NCI-H2196 (cell line): ENCODE measurements at regions not wholly inside any gene's neighbourhood (a gene's known extent, or its start where the extent isn't known, plus 50 kb on each side); places are given as distances from the start of the nearest gene placed in this dataset.
"Not testable (repeated sequence)": the region's sequence is repeated elsewhere in the genome, so short reads cannot be mapped to it uniquely, and the experiment has no call there.

Source experiments
- DNase-seq: peaks from one replicate; lab custom pipeline; 2025; ENCODE audit not compliant: unreplicated experiment; lab: John Stamatoyannopoulos, UW

DNA sequence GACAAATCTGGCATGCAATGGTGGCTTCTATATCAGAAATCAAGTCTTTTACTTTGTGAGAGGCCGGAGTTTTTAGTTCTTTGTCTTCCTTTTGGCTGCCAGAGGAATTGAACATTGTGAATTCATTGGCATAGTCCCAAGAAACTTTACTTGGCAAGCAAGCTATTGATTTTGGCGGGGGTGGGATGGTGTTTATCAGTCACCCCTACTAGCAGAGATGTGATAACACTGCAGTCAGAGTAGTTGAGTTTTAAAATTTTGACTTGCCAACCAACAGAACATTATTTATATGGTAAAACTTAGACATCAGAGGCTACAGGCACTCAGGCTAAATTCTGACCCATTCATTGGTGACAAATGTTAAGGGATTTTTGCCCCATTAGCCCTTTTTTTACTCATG, 129.7 kb downstream of the FAM72C start:
- DNase-seq = not testable (repeated sequence)

- DNase-seq = not testable (repeated sequence)
Observed at GRCh38 chr1:143839182-143839581, 132.6 kb downstream of the FAM72C start.

GRCh38 chr1:143838598-143838929, 133.2 kb downstream of the FAM72C start:
- not testable (repeated sequence) for DNase-seq

DNA sequence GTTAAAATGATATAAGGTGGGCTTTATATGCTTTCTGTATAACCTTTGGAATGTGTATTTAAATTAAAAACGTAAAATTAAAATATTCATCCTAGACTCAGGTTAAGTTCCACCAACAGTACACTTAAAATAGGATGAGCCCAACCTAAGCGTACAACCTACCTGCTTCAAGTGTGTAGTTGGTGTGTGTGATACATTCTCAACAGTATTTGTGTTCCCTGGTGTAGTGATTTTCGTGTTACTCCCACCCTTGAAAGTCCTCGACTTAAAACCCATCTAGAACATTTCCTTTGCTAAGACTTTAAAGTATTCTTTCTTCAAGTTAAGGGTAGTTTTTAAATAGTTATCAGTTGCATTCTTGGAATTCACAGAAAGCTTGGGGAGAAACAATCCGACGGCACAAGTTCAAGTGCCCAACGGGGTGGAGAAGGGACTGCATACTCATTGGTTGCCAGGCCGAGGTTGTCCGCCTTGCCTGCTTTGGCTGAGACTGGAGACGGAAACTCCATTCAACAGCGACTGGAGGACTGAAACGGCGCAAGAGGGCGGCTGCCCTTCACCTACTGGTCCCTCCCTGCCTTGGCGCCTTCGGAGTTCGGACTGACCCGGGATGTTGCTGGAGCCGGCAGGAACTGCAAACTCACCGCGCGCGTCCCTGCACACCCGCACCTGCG, 133.7 kb downstream of the FAM72C start:
- not testable (repeated sequence) for DNase-seq

DNA sequence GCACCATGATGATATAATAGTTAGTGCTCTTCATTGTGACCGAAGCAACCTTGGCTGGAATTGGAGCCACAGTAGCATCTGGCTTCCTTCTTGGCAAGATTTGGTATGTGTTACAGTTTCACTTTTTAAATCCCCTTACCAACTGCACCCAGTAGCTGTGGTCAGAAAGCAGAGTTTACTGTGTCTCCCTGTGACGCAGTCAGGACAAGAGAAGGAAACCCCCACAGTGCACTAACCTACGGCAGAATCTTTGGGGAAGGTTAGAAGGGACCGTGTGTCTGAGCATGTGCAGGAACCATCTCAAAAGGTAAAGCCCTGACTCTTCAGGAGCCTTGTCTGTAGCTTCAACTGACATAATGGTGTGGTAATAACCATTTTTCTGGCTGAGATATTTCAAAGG, 138.4 kb downstream of the FAM72C start:
- DNase-seq = not testable (repeated sequence)

DNA sequence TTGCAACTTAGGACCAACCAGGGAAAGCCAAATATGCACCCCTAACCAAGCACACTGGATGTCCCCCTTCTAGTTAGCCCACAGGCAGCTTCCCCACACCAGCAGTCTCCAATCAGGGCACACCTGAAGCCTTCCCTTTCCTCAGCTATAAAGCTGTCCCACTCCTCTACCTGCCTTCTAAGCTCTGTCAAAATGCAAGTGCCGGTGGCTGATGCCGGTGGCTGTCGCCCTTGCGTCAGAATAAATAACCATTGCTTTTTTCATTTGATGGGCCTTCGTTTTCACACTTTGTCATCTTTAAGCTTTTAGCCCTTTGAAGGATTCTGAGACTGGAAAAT, 139.4 kb downstream of the FAM72C start:
- DNase-seq = not testable (repeated sequence)

DNA sequence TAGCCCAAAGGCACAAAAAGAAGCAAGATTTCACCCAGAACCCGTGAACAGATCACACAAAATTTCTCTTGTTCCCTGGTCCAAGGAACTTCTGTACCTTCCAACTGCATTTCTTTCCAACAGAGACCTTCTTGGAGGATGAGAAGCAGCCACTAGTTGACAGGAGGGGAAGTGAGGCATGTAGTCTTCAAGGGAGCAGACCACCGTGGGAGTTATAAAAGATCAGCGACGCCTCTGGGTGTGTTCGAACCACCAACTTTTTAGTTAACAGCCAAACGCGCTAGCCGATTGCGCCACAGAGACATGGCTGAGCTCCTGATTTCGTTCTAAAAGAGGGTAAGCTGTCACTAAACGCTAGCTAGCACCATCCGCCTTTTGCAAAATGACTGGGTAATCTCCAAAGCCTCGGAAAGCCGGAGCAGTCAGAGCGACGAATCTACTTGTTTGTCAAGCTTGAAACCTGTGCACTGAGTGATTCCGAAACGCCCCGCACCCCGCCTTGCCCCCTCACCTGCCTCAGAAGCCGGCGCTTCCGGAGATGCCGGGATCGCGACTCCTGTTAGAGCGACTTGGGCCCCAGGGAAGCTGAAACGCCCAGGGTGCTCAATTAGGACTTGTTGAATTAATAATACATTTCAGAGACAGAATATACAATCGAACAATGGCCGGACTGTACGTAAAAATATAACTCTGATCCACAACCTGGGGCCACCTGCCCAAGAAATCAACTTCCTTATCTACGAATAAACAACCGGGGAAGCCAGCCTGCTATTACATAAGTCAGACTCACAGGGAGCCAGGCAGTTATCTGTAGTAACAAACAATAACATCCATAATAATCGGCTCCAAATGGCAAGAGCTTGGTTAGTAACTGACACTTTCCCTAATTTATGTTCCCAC, 140.1 kb downstream of the FAM72C start:
- DNase-seq = not testable (repeated sequence)

DNA sequence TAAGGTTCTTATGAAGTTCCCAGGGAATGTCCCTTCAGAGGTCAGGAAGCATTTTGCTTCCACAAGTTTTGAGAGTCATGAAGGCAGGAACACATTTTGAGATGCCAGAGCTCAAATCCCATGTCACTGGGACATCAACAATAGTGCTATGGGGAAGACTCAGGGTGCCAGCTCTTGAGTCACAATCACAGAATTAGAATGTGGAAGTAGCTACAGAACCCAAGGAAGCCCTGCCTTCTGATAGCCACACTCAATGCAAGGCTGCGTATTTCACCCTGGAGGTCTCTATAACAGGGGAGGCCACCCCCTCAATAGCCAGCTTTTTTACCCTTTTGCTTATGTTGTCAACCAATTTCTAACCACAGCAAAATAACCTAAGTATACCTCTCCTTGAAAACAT, 145.6 kb downstream of the FAM72C start:
- not testable (repeated sequence) for DNase-seq

- DNase-seq = not testable (repeated sequence)
Observed at GRCh38 chr1:143824266-143824665, 147.5 kb downstream of the FAM72C start.

GRCh38 chr1:143820058-143820457, 151.7 kb downstream of the FAM72C start:
- DNase-seq = not testable (repeated sequence)

GRCh38 chr1:143816369-143816768, 155.4 kb downstream of the FAM72C start:
- DNase-seq = not testable (repeated sequence)

DNA sequence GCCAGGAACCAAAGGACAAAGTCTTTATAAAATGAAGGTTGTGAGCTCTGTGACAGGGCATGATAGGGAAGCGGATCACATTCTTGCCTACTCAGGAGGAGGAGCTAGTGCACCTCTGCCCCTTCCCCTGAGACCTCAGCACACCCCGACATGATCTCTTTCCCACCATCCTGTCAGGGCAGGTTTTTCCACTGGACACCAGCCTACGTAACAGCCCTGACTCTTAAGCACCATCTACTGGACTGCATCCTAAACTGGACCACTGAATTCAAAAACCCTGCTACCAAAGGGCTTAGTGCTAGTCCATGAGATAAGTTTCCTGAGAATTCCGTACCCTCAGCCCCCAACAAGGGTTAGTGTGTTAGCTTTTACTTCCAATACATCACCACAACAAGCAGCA, 166.4 kb downstream of the FAM72C start:
- not testable (repeated sequence) for DNase-seq

DNA sequence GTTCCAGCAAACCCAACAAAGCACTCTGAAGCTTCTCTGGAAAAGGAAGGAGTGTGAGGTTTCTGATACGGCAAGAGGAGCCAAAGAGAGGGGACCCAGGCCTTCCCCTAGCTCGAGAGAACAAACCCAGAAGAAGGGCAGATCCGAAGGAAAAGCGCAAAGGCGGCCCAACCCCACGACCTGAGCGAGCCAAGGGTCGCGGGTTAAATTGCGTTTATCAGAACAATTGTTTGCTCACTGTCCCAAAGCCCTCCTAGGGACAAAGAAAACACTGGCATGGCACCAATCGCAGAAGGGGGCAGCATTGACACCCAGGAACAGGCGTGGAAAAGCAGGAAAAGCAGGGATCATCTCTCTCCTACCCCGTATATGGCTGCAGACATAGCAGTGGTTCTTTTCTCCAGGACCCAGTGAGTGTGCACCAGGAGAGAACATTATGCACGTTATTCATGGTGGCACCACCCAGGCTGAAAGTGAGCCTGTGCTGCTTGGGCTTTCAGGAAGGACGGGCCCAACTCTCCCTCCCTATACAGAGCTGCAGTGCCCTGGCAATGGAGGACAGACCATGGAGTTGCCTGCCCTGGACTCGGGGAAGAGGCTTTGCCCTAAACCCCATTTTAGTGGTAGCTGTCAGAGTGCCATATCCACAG, 167.0 kb downstream of the FAM72C start:
- not testable (repeated sequence) for DNase-seq

DNA sequence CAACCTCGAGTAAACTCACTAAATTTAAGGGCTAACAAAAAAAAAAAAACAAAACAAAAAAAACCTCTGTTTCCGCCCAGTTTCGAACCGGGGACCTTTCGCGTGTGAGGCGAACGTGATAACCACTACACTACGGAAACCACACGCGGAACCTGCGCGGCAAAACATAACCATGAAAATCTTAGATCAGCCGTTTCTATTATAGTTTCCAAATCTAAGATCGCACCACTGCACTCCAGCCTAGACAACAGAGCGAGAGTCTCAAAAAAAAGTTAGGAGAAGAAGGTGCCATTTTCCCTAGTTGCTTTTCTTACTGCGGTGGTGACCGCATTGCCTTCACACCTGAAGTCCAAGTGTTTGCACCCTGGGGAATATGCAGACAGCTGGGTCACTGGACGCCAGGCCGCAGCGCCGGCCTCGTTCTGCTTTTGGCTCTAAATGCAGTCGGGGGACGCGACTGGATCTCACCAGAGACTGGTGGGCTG, 167.8 kb downstream of the FAM72C start:
- not testable (repeated sequence) for DNase-seq

- not testable (repeated sequence) for DNase-seq
Observed at GRCh38 chr1:143803095-143803494, 168.7 kb downstream of the FAM72C start.

- DNase-seq = not testable (repeated sequence)
Observed at GRCh38 chr1:143799568-143800187, 172.1 kb downstream of the FAM72C start.

GRCh38 chr1:143796369-143796768, 175.4 kb downstream of the FAM72C start:
- not testable (repeated sequence) for DNase-seq

GRCh38 chr1:143792047-143792937, 179.5 kb downstream of the FAM72C start:
- not testable (repeated sequence) for DNase-seq

- not testable (repeated sequence) for DNase-seq
Observed at GRCh38 chr1:143786381-143786780, 185.4 kb downstream of the FAM72C start.

- DNase-seq = not testable (repeated sequence)
Observed at GRCh38 chr1:143785883-143786282, 185.9 kb downstream of the FAM72C start.
